Endothelial cell of umbilical vein (primary cell): ENCODE measurements at regions not wholly inside any gene's neighbourhood (a gene's known extent, or its start where the extent isn't known, plus 50 kb on each side); places are given as distances from the start of the nearest gene placed in this dataset.

Experiments used
- BruUV-seq: library from RNA; stranded (reverse); fragments of 400-500 nt; replicated peaks from 2 replicates; lab custom pipeline; 2021; lab: Mats Ljungman, UMichigan
- CTCF ChIA-PET: fragments of 300-600, 350-600 bp; sonication (Branson Sonifier 250); formaldehyde crosslinking; loops from one replicate; lab custom pipeline; 2021; ENCODE audit warnings: antibody characterized with exemption, inconsistent platforms; lab: Charles Lee
- POLR2A ChIA-PET: fragments of 300-600, 350-600 bp; sonication (Branson Sonifier 250); formaldehyde crosslinking; loops from one replicate; lab custom pipeline; 2021; ENCODE audit warnings: antibody characterized with exemption, inconsistent platforms; lab: Charles Lee
- DNase-seq: peaks from one replicate; pipeline ENCODE4 v3.0.0-alpha.2; 2011; ENCODE audit warnings: low read depth, low spot score
- FAIRE-seq: peaks from 2 replicates; lab custom pipeline; 2011; peaks lifted over from hg19 to GRCh38; lab: Jason Lieb, UNC
- H2AFZ ChIP-seq: 2 replicates; pipeline ENCODE4 v1.6.0; 2012; ENCODE audit warnings: low read depth, low read length, control low read depth, inconsistent platforms
- H3K27ac ChIP-seq: 2 replicates; pipeline ENCODE4 v1.5.1; 2011; ENCODE audit warnings: low read depth, mild to moderate bottlenecking, control low read depth, low read length, moderate library complexity; ENCODE audit not compliant: insufficient read depth
- H3K27me3 ChIP-seq, 2 experiments: 2 replicates each; pipeline versions ENCODE4 v1.6.0 to v1.6.1; 2011; ENCODE audit warnings: low read length in 2 of 2, mixed read lengths in 1 of 2; ENCODE audit not compliant: control insufficient read depth in 2 of 2, insufficient read depth in 2 of 2
- H3K36me3 ChIP-seq, 2 experiments: 2 replicates in 1 of 2; 3 replicates in 1 of 2; pipeline ENCODE4 v1.5.1; 2011; ENCODE audit warnings: low read length in 2 of 2, mild to moderate bottlenecking in 1 of 2, moderate library complexity in 1 of 2; ENCODE audit not compliant: control insufficient read depth in 2 of 2, insufficient read depth in 2 of 2; ENCODE audit errors: extremely low read depth in 1 of 2
- H3K4me1 ChIP-seq: 3 replicates; pipeline ENCODE4 v1.5.1; 2011; ENCODE audit warnings: mild to moderate bottlenecking, low read length; ENCODE audit not compliant: control insufficient read depth, insufficient read depth; ENCODE audit errors: extremely low read depth
- H3K4me2 ChIP-seq: 2 replicates; pipeline ENCODE4 v1.6.1; 2011; ENCODE audit warnings: low read length, control low read depth, mixed read lengths; ENCODE audit not compliant: insufficient read depth
- H3K4me3 ChIP-seq, 3 experiments: fragments of 200-600 bp in 1 of 3; sonication (generic), shearing (Covaris generic) in 1 of 3; replicated peaks in 1 of 3; 2 replicates each; pipeline ENCODE4 v1.5.1; 2011 to 2016; ENCODE audit warnings: control low read depth in 3 of 3, low read length in 3 of 3, mild to moderate bottlenecking in 2 of 3, inconsistent platforms in 1 of 3, low read depth in 1 of 3, moderate library complexity in 1 of 3; ENCODE audit not compliant: insufficient read depth in 1 of 3
- H3K79me2 ChIP-seq: 2 replicates; pipeline ENCODE4 v1.6.0; 2012; ENCODE audit warnings: low read length, inconsistent platforms; ENCODE audit not compliant: control insufficient read depth, insufficient read depth
- H3K9ac ChIP-seq: replicated peaks from 2 replicates; pipeline ENCODE3; 2011; ENCODE audit warnings: low read length, control low read depth; ENCODE audit not compliant: insufficient read depth; ENCODE audit errors: extremely low read depth
- H3K9me1 ChIP-seq: replicated peaks from 3 replicates; pipeline ENCODE4 v1.6.0; 2011; ENCODE audit warnings: mild to moderate bottlenecking, low read length; ENCODE audit not compliant: control insufficient read depth, insufficient read depth; ENCODE audit errors: extremely low read depth
- H3K9me3 ChIP-seq: replicated peaks from 2 replicates; pipeline ENCODE4 v1.5.1; 2012; ENCODE audit warnings: low read length, inconsistent platforms; ENCODE audit not compliant: control insufficient read depth, insufficient read depth
- H4K20me1 ChIP-seq: replicated peaks from 2 replicates; pipeline ENCODE3; 2011; ENCODE audit warnings: mild to moderate bottlenecking, low read length; ENCODE audit not compliant: control insufficient read depth, insufficient read depth; ENCODE audit errors: extremely low read depth
- CTCF ChIP-seq, 2 donors: IDR thresholded peaks; 1 replicate in 1 of 2; 2 replicates in 1 of 2; pipeline ENCODE4 v1.5.1; 2011; ENCODE audit warnings: low read length in 2 of 2, mild to moderate bottlenecking in 2 of 2, moderate library complexity in 2 of 2, control low read depth in 1 of 2, inconsistent platforms in 1 of 2, low read depth in 1 of 2; ENCODE audit not compliant: insufficient read depth in 1 of 2; ENCODE audit errors: extremely low read depth in 1 of 2
- EZH2 ChIP-seq: IDR thresholded peaks from 2 replicates; pipeline ENCODE4 v1.6.1; 2012; ENCODE audit warnings: borderline replicate concordance, low read depth, mild to moderate bottlenecking, moderate library complexity, low read length, inconsistent platforms; ENCODE audit not compliant: severe bottlenecking
- FOS ChIP-seq: IDR thresholded peaks from 2 replicates; pipeline ENCODE4 v1.6.1; 2011; ENCODE audit warnings: mild to moderate bottlenecking, low read length, moderate library complexity, borderline replicate concordance; ENCODE audit not compliant: insufficient read depth
- GATA2 ChIP-seq: IDR thresholded peaks from 2 replicates; pipeline ENCODE4 v1.7.0; 2011; ENCODE audit warnings: low read depth, mild to moderate bottlenecking, moderate library complexity, mixed read lengths, low read length; ENCODE audit not compliant: insufficient read length, insufficient read depth
- JUN ChIP-seq: IDR thresholded peaks from 2 replicates; pipeline ENCODE4 v1.6.1; 2011; ENCODE audit warnings: borderline replicate concordance, low read depth; ENCODE audit not compliant: insufficient read length, insufficient read depth
- MAX ChIP-seq: IDR thresholded peaks from 2 replicates; pipeline ENCODE4 v1.6.1; 2011; ENCODE audit not compliant: insufficient read depth, insufficient read length
- MYC ChIP-seq: IDR thresholded peaks from one replicate; pipeline ENCODE4 v1.6.1; 2011; ENCODE audit warnings: mild to moderate bottlenecking, low read depth, low read length
- POLR2A ChIP-seq: IDR thresholded peaks from 2 replicates; pipeline ENCODE4 v1.6.1; 2012; ENCODE audit warnings: low read depth, mild to moderate bottlenecking, control low read depth, low read length
- POLR2AphosphoS5 ChIP-seq: IDR thresholded peaks from 2 replicates; pipeline ENCODE4 v1.6.1; 2012; ENCODE audit warnings: low read depth, mild to moderate bottlenecking, control low read depth, low read length, moderate library complexity; ENCODE audit not compliant: insufficient read depth
- dilution Hi-C: fragments of 300-500 bp; cut with MboI; formaldehyde crosslinking; loops from one replicate; pipeline ENCODE4 v1.15.0; 2019; ENCODE audit warnings: low sequenced_read_pairs; ENCODE audit not compliant: extremely low pct_ligation_motif_present
- intact Hi-C: fragments of 100-400 bp; cut with micrococcal nuclease; formaldehyde crosslinking; loops from one replicate; pipeline ENCODE4 v1.10.0; 2022

- Histone ChIP-seq H3K4me3 (no peak overlapping the region), H3K9me3 (no peaks in the 10 kb centered on the region), H3K4me1 (no peaks in the 10 kb centered on the region), H3K9me1 (no peaks in the 10 kb centered on the region), H3K36me3 (no peaks in the 10 kb centered on the region), H3K27ac (no peak overlapping the region), H2AFZ (no peak overlapping the region), H3K79me2 (no peaks in the 10 kb centered on the region), H4K20me1 (no peaks in the 10 kb centered on the region), H3K27me3 (no peaks in the 10 kb centered on the region), H3K4me2 (no peak overlapping the region), H3K9ac (no peak overlapping the region)
- BruUV-seq: no TSS peak
- TF ChIP-seq EZH2: no peak
- TF ChIP-seq GATA2: no peak
- TF ChIP-seq MYC: no peak
- TF ChIP-seq JUN: no peak
- no peak for TF ChIP-seq CTCF (IDR thresholded peaks at IDR 0.05; ENCODE audit: extremely low read depth in 1 of 2, insufficient read depth in 1 of 2, low read depth in 1 of 2, low read length in 2 of 2)
- no peak for TF ChIP-seq POLR2A
- no peak for TF ChIP-seq FOS
- no peak for TF ChIP-seq MAX
- TF ChIP-seq POLR2AphosphoS5: no peak
- FAIRE-seq: no peak
- dilution Hi-C loops (no loop called here), intact Hi-C loops (no loop called here)
- CTCF ChIA-PET: no interaction called here
- POLR2A ChIA-PET: no interaction called here
- DNase-seq: no peak
Observed at GRCh38 chr20:53666144-53666543, 72.5 kb upstream of the ZNF217 start.
